Left ventricle myocardium inferior (tissue), 1 donor: ENCODE measurements at regions not wholly inside any gene's neighbourhood (a gene's known extent, or its start where the extent isn't known, plus 50 kb on each side); places are given as distances from the start of the nearest gene placed in this dataset.
"Not testable (repeated sequence)": the region's sequence is repeated elsewhere in the genome, so short reads cannot be mapped to it uniquely, and the experiment has no call there.

Source experiments
- DNase-seq: peaks from one replicate; pipeline ENCODE4 v3.0.0-alpha.2; 2020
- H3K27ac ChIP-seq: fragments of 200-600 bp; replicated peaks from 2 replicates; pipeline ENCODE4 v1.8.0; 2021
- H3K27me3 ChIP-seq: fragments of 200-600 bp; 2 replicates; pipeline ENCODE4 v1.8.0; 2021; ENCODE audit warnings: low read depth
- H3K36me3 ChIP-seq: fragments of 200-600 bp; 2 replicates; pipeline ENCODE4 v1.8.0; 2021
- H3K4me1 ChIP-seq: fragments of 200-600 bp; 2 replicates; pipeline ENCODE4 v1.8.0; 2021
- H3K4me3 ChIP-seq: fragments of 200-600 bp; 2 replicates; pipeline ENCODE4 v1.8.0; 2021; ENCODE audit warnings: mild to moderate bottlenecking, moderate library complexity
- H3K9me3 ChIP-seq: fragments of 200-600 bp; replicated peaks from 2 replicates; pipeline ENCODE4 v1.8.0; 2021
- CTCF ChIP-seq: fragments of 200-600 bp; IDR thresholded peaks from 2 replicates; pipeline ENCODE4 v1.8.0; 2021; ENCODE audit warnings: antibody characterized with exemption, mild to moderate bottlenecking, borderline replicate concordance
- intact Hi-C: fragments of 100-400 bp; cut with micrococcal nuclease; formaldehyde crosslinking; loops from one replicate; pipeline ENCODE4 v1.11.0; 2022
- donor health status: DM: no; HTN: yes; CAD: no; lungs with severe emphysema.

GRCh38 chrX:5674036-5674435 is 554.6 kb downstream of the NLGN4X start:
- H3K4me3 ChIP-seq, result no peak overlapping the region
- no peaks in the 10 kb centered on the region for H3K4me1 ChIP-seq
- H3K27me3 ChIP-seq, result no peaks in the 10 kb centered on the region
- intact Hi-C loops, result no loop called here
- peaks cover 3% of the 10 kb centered on the region for H3K9me3 ChIP-seq
- H3K27ac ChIP-seq, result no peak overlapping the region
- no peak for DNase-seq
- no peak for TF ChIP-seq CTCF
- H3K36me3 ChIP-seq, result no peaks in the 10 kb centered on the region

GRCh38 chrX:5672099-5672498 is 556.6 kb downstream of the NLGN4X start:
- H3K9me3 ChIP-seq, result peaks cover 4% of the 10 kb centered on the region
- intact Hi-C loops, result no loop called here
- no peak for DNase-seq
- H3K4me1 ChIP-seq, result no peaks in the 10 kb centered on the region
- H3K27me3 ChIP-seq, result no peaks in the 10 kb centered on the region
- no peak for TF ChIP-seq CTCF
- H3K4me3 ChIP-seq, result no peak overlapping the region
- no peak overlapping the region for H3K27ac ChIP-seq
- no peaks in the 10 kb centered on the region for H3K36me3 ChIP-seq

GRCh38 chrX:5666689-5667088 is 562.0 kb downstream of the NLGN4X start:
- H3K9me3 ChIP-seq, H3K27me3 ChIP-seq, H3K4me3 ChIP-seq: not testable (repeated sequence)

GRCh38 chrX:5656544-5656943 is 572.1 kb downstream of the NLGN4X start:
- Histone ChIP-seq H3K36me3 (no peaks in the 10 kb centered on the region), H3K4me3 (no peak overlapping the region), H3K27ac (no peak overlapping the region), H3K27me3 (no peaks in the 10 kb centered on the region), H3K9me3 (no peaks in the 10 kb centered on the region), H3K4me1 (no peaks in the 10 kb centered on the region)
- no peak for TF ChIP-seq CTCF
- intact Hi-C loops, result no loop called here
- no peak for DNase-seq

More at GRCh38 chrX:5666689-5667088, 562.0 kb downstream of the NLGN4X start:
- H3K4me1 ChIP-seq, H3K36me3 ChIP-seq, intact Hi-C loops, DNase-seq, H3K27ac ChIP-seq: not testable (repeated sequence)

- H3K36me3 ChIP-seq, result no peaks in the 10 kb centered on the region
- H3K27ac ChIP-seq, result no peak overlapping the region
- no peaks in the 10 kb centered on the region for H3K4me1 ChIP-seq
- no peak overlapping the region for H3K4me3 ChIP-seq
- no peak for TF ChIP-seq CTCF
- H3K9me3 ChIP-seq, result no peaks in the 10 kb centered on the region
- no peaks in the 10 kb centered on the region for H3K27me3 ChIP-seq
- intact Hi-C loops, result no loop called here
- no peak for DNase-seq
Observed at GRCh38 chrX:5650904-5651303, 577.8 kb downstream of the NLGN4X start.

- TF ChIP-seq CTCF, result no peak
- no peaks in the 10 kb centered on the region for H3K36me3 ChIP-seq
- no peaks in the 10 kb centered on the region for H3K27me3 ChIP-seq
- intact Hi-C loops, result no loop called here
- no peak for DNase-seq
- no peak overlapping the region for H3K27ac ChIP-seq
- H3K9me3 ChIP-seq, result no peaks in the 10 kb centered on the region
- no peaks in the 10 kb centered on the region for H3K4me1 ChIP-seq
- H3K4me3 ChIP-seq, result no peak overlapping the region
Observed at GRCh38 chrX:5648941-5649568, 579.6 kb downstream of the NLGN4X start.
